ENCODE measurements at regions not wholly inside any gene's neighbourhood (a gene's known extent, or its start where the extent isn't known, plus 50 kb on each side); places are given as distances from the start of the nearest gene placed in this dataset.

GRCh38 chr4:10971800-10972401 is 287.3 kb upstream of the CLNK start:
- BruUV-seq (replicated peaks), result no TSS peak
- TF ChIP-seq CTCF (IDR thresholded peaks at IDR 0.05; ENCODE audit: insufficient read depth in 1 of 2, low read depth in 1 of 2, low read length in 1 of 2, severe bottlenecking in 1 of 2, unreplicated experiment in 1 of 2), result no peak
- DNase-seq, result no peak
- Mint-ChIP-seq H3K4me3 (ENCODE audit: unreplicated experiment) (no peak overlapping the region), H3K9me3 (ENCODE audit: unreplicated experiment) (peaks cover 9% of the 10 kb centered on the region), H3K27ac (ENCODE audit: unreplicated experiment) (no peak overlapping the region), H3K27me3 (ENCODE audit: insufficient read depth, unreplicated experiment) (no peaks in the 10 kb centered on the region), H3K36me3 (ENCODE audit: insufficient read depth, unreplicated experiment) (no peaks in the 10 kb centered on the region), H3K4me1 (ENCODE audit: low read depth, unreplicated experiment) (no peaks in the 10 kb centered on the region)
- Histone ChIP-seq H3K9me3 (no peaks in the 10 kb centered on the region), H3K4me1 (no peaks in the 10 kb centered on the region), H3K36me3 (ENCODE audit: control insufficient read depth, insufficient read depth, low read length) (no peaks in the 10 kb centered on the region), H3K27me3 (replicated peaks; ENCODE audit: control insufficient read depth, insufficient read depth, low read length) (no peaks in the 10 kb centered on the region), H3K4me3 (ENCODE audit: low read depth, low read length) (no peak overlapping the region)
- POLR2A ChIA-PET, result no interaction called here
- CTCF ChIA-PET, result no interaction called here
- intact Hi-C loops (cut with micrococcal nuclease; ENCODE audit: unreplicated experiment), result no loop called here

DNA sequence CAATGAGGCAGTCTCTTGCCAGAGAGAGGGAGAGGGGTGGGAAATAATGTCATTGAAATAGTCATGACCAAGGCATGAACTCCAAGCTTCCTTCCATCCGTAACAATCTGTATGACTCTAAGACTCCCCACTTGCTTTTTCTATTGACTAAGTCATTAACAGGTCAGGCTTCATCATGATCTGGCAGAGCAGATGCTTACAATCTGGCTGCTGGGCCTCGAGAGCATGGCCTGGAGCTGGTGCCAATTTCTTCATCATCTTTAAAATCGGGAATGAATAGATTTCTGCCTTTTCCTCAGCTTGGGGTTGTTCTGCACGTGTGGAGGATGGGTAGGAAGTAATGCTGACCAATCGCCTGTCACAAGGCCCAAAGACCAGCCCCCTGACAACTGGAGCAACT is 280.6 kb upstream of the CLNK start:
- Mint-ChIP-seq H3K9me3 (ENCODE audit: unreplicated experiment) (peaks cover 9% of the 10 kb centered on the region), H3K27ac (ENCODE audit: unreplicated experiment) (peak overlapping the region; percentile 9), H3K4me3 (ENCODE audit: unreplicated experiment) (no peak overlapping the region), H3K27me3 (ENCODE audit: insufficient read depth, unreplicated experiment) (no peaks in the 10 kb centered on the region), H3K4me1 (ENCODE audit: low read depth, unreplicated experiment) (no peaks in the 10 kb centered on the region), H3K36me3 (ENCODE audit: insufficient read depth, unreplicated experiment) (no peaks in the 10 kb centered on the region)
- Histone ChIP-seq H3K4me3 (ENCODE audit: low read depth, low read length) (no peak overlapping the region), H3K9me3 (no peaks in the 10 kb centered on the region), H3K36me3 (ENCODE audit: control insufficient read depth, insufficient read depth, low read length) (0 out of 2 replicates have a peak, but pooled peaks cover 2% of the 10 kb centered on the region), H3K27me3 (replicated peaks; ENCODE audit: control insufficient read depth, insufficient read depth, low read length) (no peaks in the 10 kb centered on the region), H3K4me1 (no peaks in the 10 kb centered on the region)
- no peak for TF ChIP-seq CTCF (IDR thresholded peaks at IDR 0.05; ENCODE audit: insufficient read depth in 1 of 2, low read depth in 1 of 2, low read length in 1 of 2, severe bottlenecking in 1 of 2, unreplicated experiment in 1 of 2)
- DNase-seq, result no peak
- intact Hi-C loops (cut with micrococcal nuclease; ENCODE audit: unreplicated experiment), result no loop called here
- POLR2A ChIA-PET, result no interaction called here
- CTCF ChIA-PET, result no interaction called here
- no TSS peak for BruUV-seq (replicated peaks)

DNA sequence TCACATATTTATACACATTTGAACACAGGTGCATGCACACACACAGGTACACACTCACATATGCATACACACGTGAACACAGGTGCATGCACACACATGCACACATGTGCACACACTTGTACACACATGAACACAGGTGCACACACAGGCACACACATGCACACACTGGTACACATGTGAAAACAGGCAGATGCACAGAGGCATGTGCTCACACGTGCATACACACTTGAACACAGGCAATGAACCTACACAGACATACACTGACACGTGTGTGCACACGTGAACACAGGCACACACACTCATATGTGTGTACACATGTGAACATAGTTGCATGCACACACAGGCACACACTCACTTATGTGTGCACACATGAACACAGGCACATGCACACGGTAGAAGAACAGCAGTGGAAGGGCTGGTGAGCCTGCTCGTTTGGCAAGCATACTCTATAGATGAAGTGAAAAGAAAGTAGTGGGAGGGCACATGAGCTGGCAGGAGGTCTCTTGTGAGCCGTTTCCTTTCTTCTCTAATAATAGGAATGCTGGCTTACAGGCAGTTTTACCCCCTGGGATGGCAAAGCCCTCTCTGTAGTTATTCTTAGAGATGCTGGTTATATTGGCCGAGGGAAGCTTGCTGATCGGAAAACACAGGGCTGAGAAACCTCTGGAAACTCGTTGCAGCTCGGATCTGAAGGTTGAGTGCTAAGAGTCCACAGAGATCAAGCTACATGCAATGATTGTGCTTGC is 279.6 kb upstream of the CLNK start:
- Histone ChIP-seq H3K36me3 (ENCODE audit: control insufficient read depth, insufficient read depth, low read length) (0 out of 2 replicates have a peak, but pooled peaks cover 2% of the 10 kb centered on the region), H3K4me1 (no peaks in the 10 kb centered on the region), H3K4me3 (ENCODE audit: low read depth, low read length) (no peak overlapping the region), H3K9me3 (no peaks in the 10 kb centered on the region), H3K27me3 (replicated peaks; ENCODE audit: control insufficient read depth, insufficient read depth, low read length) (no peaks in the 10 kb centered on the region)
- POLR2A ChIA-PET, result no interaction called here
- intact Hi-C loops (cut with micrococcal nuclease; ENCODE audit: unreplicated experiment), result no loop called here
- Mint-ChIP-seq H3K27ac (ENCODE audit: unreplicated experiment) (no peak overlapping the region), H3K4me3 (ENCODE audit: unreplicated experiment) (no peak overlapping the region), H3K9me3 (ENCODE audit: unreplicated experiment) (no peaks in the 10 kb centered on the region), H3K36me3 (ENCODE audit: insufficient read depth, unreplicated experiment) (no peaks in the 10 kb centered on the region), H3K27me3 (ENCODE audit: insufficient read depth, unreplicated experiment) (no peaks in the 10 kb centered on the region), H3K4me1 (ENCODE audit: low read depth, unreplicated experiment) (peaks cover 5% of the 10 kb centered on the region)
- no peak for TF ChIP-seq CTCF (IDR thresholded peaks at IDR 0.05; ENCODE audit: insufficient read depth in 1 of 2, low read depth in 1 of 2, low read length in 1 of 2, severe bottlenecking in 1 of 2, unreplicated experiment in 1 of 2)
- CTCF ChIA-PET, result no interaction called here
- DNase-seq, result no peak
- BruUV-seq (replicated peaks), result no TSS peak
